HK-2 (cell line): ENCODE measurements at regions not wholly inside any gene's neighbourhood (a gene's known extent, or its start where the extent isn't known, plus 50 kb on each side); places are given as distances from the start of the nearest gene placed in this dataset.

Experiments
- DNase-seq: peaks from one replicate; pipeline ENCODE4 v3.0.0-alpha.2; 2018; ENCODE audit not compliant: unreplicated experiment

GRCh38 chr14:101118746-101119591 lies 215.4 kb upstream of the RTL1 start:
- no peak for DNase-seq

GRCh38 chr14:101119830-101120571 lies 216.5 kb upstream of the RTL1 start:
- no peak for DNase-seq

- DNase-seq: no peak
Observed at GRCh38 chr14:101120641-101121507, 217.4 kb upstream of the RTL1 start.

GRCh38 chr14:101121508-101122139 lies 218.1 kb upstream of the RTL1 start:
- no peak for DNase-seq

GRCh38 chr14:101122237-101123141 lies 219.0 kb upstream of the RTL1 start:
- no peak for DNase-seq

- no peak for DNase-seq
Observed at GRCh38 chr14:101123618-101124510, 220.3 kb upstream of the RTL1 start.

GRCh38 chr14:101124815-101125214 lies 221.3 kb upstream of the RTL1 start:
- no peak for DNase-seq

GRCh38 chr14:101125313-101125712 lies 221.8 kb upstream of the RTL1 start:
- no peak for DNase-seq

- no peak for DNase-seq
Observed at GRCh38 chr14:101125719-101126651, 222.5 kb upstream of the RTL1 start.

GRCh38 chr14:101126731-101127130 lies 223.2 kb upstream of the RTL1 start:
- DNase-seq: no peak

GRCh38 chr14:101127224-101127623 lies 223.7 kb upstream of the RTL1 start:
- DNase-seq: no peak

GRCh38 chr14:101128478-101129321 lies 225.2 kb upstream of the RTL1 start:
- DNase-seq: no peak

- DNase-seq: no peak
Observed at GRCh38 chr14:101129521-101130167, 226.1 kb upstream of the RTL1 start.

GRCh38 chr14:101130861-101131260 lies 227.3 kb upstream of the RTL1 start:
- DNase-seq: no peak

GRCh38 chr14:101131451-101131916 lies 228.0 kb upstream of the RTL1 start:
- DNase-seq: no peak

GRCh38 chr14:101132051-101132571 lies 228.6 kb upstream of the RTL1 start:
- DNase-seq: no peak

GRCh38 chr14:101132588-101132987 lies 229.1 kb upstream of the RTL1 start:
- no peak for DNase-seq
